ENCODE measurements at regions not wholly inside any gene's neighbourhood (a gene's known extent, or its start where the extent isn't known, plus 50 kb on each side); places are given as distances from the start of the nearest gene placed in this dataset.

GRCh38 chr15:75104804-75105557, 81.6 kb downstream of the PPCDC start:
- peak in 1 of 11 experiments; percentile 14 for TF ChIP-seq CTCF (IDR thresholded peaks at IDR 0.05 in 8 of 11, conservative IDR thresholded peaks at IDR 0.05 in 3 of 11)
- no peak for TF ChIP-seq POLR2A (IDR thresholded peaks at IDR 0.05)

Measured in spleen (tissue), 7 donors.